ENCODE measurements at regions not wholly inside any gene's neighbourhood (a gene's known extent, or its start where the extent isn't known, plus 50 kb on each side); places are given as distances from the start of the nearest gene placed in this dataset.

DNA sequence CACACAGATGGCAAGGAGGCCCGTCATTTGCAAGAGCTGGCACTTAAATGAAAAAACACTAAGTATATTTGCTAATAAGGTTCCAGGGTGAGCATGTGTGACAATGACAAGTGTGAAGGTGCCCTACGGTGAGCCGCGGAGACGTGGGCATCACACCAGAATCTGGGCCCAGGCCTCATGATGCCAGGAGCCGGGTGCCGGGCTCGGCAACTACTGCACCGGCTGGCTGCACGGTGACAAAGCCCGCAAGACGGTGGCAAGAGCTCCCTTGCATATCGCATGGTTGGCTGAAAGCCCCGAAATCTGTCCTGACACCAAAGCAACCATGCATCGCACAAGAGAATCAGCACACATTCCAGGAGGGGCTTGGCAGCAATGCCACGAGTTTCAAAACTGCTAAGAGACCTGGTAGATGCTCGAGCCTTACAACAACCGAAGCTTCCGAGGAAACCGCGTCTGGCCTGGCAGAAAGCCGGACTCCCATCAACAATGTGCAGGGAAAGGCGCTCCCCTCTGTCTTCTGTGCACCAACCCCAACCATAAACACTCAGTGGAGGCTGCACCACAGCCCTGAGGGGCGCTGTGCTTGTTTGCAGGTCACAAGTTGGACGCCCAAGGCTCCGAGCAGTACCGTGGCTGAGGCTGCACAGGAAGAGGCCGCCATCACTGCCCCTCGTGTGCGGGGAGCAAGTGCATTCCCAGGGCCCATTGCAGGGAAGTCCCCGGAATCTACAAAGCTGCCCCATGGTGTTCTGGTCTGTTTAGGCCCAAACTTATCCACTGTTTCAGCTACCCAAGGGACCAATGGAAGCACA is 339.7 kb downstream of the CTTN start:
- Histone ChIP-seq H3K23me2 (ENCODE audit: insufficient read length, low read depth, low read length, poor library complexity, severe bottlenecking) (no peaks in the 10 kb centered on the region), H4K8ac (replicated peaks; ENCODE audit: insufficient read length, low read depth, low read length) (no peak overlapping the region), H3K4ac (ENCODE audit: low read depth, low read length) (no peak overlapping the region), H3K9ac (ENCODE audit: extremely low read depth, insufficient read length, low read length) (no peak overlapping the region), H3K4me1 (ENCODE audit: insufficient read depth, low read length) (peaks cover 6% of the 10 kb centered on the region; the same call in 1 of the 2 replicates), H3K18ac (ENCODE audit: insufficient read length, low read depth, low read length) (no peak overlapping the region), H3K79me2 (ENCODE audit: insufficient read depth, low read length) (no peaks in the 10 kb centered on the region), H3K56ac (ENCODE audit: insufficient read length, low read depth, low read length) (no peak overlapping the region), H3K9me3 (ENCODE audit: control insufficient read depth, low read depth, low read length) (no peaks in the 10 kb centered on the region), H3K27me3 (ENCODE audit: insufficient read depth, low read length) (no peaks in the 10 kb centered on the region), H2AFZ (ENCODE audit: low read length) (no peak overlapping the region), H3K4me2 (ENCODE audit: insufficient read depth, insufficient read length, low read length) (no peak overlapping the region), H3K23ac (ENCODE audit: insufficient read length, low read depth, low read length) (no peak overlapping the region), H4K5ac (ENCODE audit: insufficient read length, low read depth, low read length) (no peak overlapping the region), H3K27ac (ENCODE audit: insufficient read length, low read depth, low read length) (no peak overlapping the region), H2BK15ac (ENCODE audit: low read depth, low read length) (no peak overlapping the region), H2BK5ac (ENCODE audit: insufficient read length, low read length) (no peak overlapping the region), H4K91ac (ENCODE audit: insufficient read length, low read depth, low read length) (no peak overlapping the region), H2BK12ac (ENCODE audit: insufficient read length, low read depth, low read length) (no peak overlapping the region), H2BK120ac (ENCODE audit: low read depth, low read length, poor library complexity, severe bottlenecking) (no peak overlapping the region), H4K20me1 (ENCODE audit: control insufficient read depth, insufficient read depth, insufficient read length) (no peaks in the 10 kb centered on the region), H3T11ph (ENCODE audit: low read length) (no peak overlapping the region), H3K79me1 (ENCODE audit: insufficient read depth, low read depth, low read length, poor library complexity, severe bottlenecking) (no peaks in the 10 kb centered on the region), H2BK20ac (ENCODE audit: low read depth, low read length, poor library complexity, severe bottlenecking) (no peak overlapping the region), H2AK5ac (ENCODE audit: insufficient read length, low read length) (no peak overlapping the region), H3K14ac (ENCODE audit: insufficient read depth, low read length) (no peak overlapping the region; the same call in 1 of the 2 replicates)
- Mint-ChIP-seq H3K4me3 (no peak overlapping the region), H3K36me3 (ENCODE audit: insufficient read depth in 1 of 3, low read depth in 3 of 3) (peaks cover 0 to 4% (median 0%) of the 10 kb centered on the region in 3 experiments; a peak in 2 of 7 replicates), H3K4me1 (peaks cover 23 to 29% of the 10 kb centered on the region in 2 experiments), H3K9me3 (no peaks in the 10 kb centered on the region), H3K27me3 (ENCODE audit: low read depth) (peaks cover 2% of the 10 kb centered on the region; the same call in 1 of the 2 replicates), H3K27ac (peak overlapping the region in 1 of 3 experiments; percentile 25; a peak in 2 of 7 replicates)
- DNase-seq = no peak
- no CpG with 5 or more reads among the region's 31 CpGs for WGBS (ENCODE audit: extremely low coverage, insufficient read length, low lambda C conversion rate)
- TF ChIP-seq, protein P1, sequence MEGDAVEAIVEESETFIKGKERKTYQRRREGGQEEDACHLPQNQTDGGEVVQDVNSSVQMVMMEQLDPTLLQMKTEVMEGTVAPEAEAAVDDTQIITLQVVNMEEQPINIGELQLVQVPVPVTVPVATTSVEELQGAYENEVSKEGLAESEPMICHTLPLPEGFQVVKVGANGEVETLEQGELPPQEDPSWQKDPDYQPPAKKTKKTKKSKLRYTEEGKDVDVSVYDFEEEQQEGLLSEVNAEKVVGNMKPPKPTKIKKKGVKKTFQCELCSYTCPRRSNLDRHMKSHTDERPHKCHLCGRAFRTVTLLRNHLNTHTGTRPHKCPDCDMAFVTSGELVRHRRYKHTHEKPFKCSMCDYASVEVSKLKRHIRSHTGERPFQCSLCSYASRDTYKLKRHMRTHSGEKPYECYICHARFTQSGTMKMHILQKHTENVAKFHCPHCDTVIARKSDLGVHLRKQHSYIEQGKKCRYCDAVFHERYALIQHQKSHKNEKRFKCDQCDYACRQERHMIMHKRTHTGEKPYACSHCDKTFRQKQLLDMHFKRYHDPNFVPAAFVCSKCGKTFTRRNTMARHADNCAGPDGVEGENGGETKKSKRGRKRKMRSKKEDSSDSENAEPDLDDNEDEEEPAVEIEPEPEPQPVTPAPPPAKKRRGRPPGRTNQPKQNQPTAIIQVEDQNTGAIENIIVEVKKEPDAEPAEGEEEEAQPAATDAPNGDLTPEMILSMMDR (conservative IDR thresholded peaks at IDR 0.05) = no peak
